ENCODE measurements at regions not wholly inside any gene's neighbourhood (a gene's known extent, or its start where the extent isn't known, plus 50 kb on each side); places are given as distances from the start of the nearest gene placed in this dataset.

- Histone ChIP-seq H3K4me2 (no peak overlapping the region), H3K4me3 (no peak overlapping the region), H3K27ac (no peak overlapping the region), H3K9me3 (no peaks in the 10 kb centered on the region), H3K4me1 (no peaks in the 10 kb centered on the region)
- TF ChIP-seq ZSCAN20 (CRISPR knock-in tag; IDR thresholded peaks at IDR 0.05) (no peak), RNF2 (IDR thresholded peaks at IDR 0.05; ENCODE audit: borderline replicate concordance, low read depth) (no peak), HEYL (CRISPR knock-in tag; IDR thresholded peaks at IDR 0.05) (no peak), NPAS2 (CRISPR knock-in tag; IDR thresholded peaks at IDR 0.05; ENCODE audit: borderline replicate concordance) (no peak), HOXA7 (CRISPR knock-in tag; IDR thresholded peaks at IDR 0.05) (no peak), SREBF2 (IDR thresholded peaks at IDR 0.05) (no peak), TP53 (CRISPR knock-in tag; IDR thresholded peaks at IDR 0.05) (no peak), CBX2 (IDR thresholded peaks at IDR 0.05; ENCODE audit: borderline replicate concordance, low read depth) (no peak), MYC (IDR thresholded peaks at IDR 0.05; ENCODE audit: borderline replicate concordance, low read length) (no peak), MAZ (IDR thresholded peaks at IDR 0.05; ENCODE audit: borderline replicate concordance, low read depth, low read length) (no peak), CHD2 (IDR thresholded peaks at IDR 0.05; ENCODE audit: low read length, partially characterized antibody) (no peak), NR3C1 (IDR thresholded peaks at IDR 0.05) (no peak), E2F6 (IDR thresholded peaks at IDR 0.05; ENCODE audit: borderline replicate concordance, low read depth) (no peak), POLR2A (IDR thresholded peaks at IDR 0.05; ENCODE audit: low read length) (no peak), BCL3 (IDR thresholded peaks at IDR 0.05) (no peak), TFCP2L1 (CRISPR knock-in tag; IDR thresholded peaks at IDR 0.05) (no peak), RARB (CRISPR knock-in tag; IDR thresholded peaks at IDR 0.05) (no peak), HOXB13 (CRISPR knock-in tag; IDR thresholded peaks at IDR 0.05; ENCODE audit: low read depth) (no peak), HOXB5 (CRISPR knock-in tag; IDR thresholded peaks at IDR 0.05) (no peak)
- no peak for DNase-seq (ENCODE audit: low read depth in 1 of 2, low spot score in 1 of 2)
- ChIA-PET CTCF (no interaction called here), POLR2A (no interaction called here)
- 35% methylated on average over 3 of the region's 3 CpGs for WGBS (ENCODE audit: missing lambda C conversion rate)
- no peak for ATAC-seq
- FAIRE-seq = no peak
These were observed 50.8 kb upstream of the CPOX start for GRCh38 chr3:98644168-98644567.

GRCh38 chr3:98645039-98645438 lies 51.6 kb upstream of the CPOX start:
- Histone ChIP-seq H3K4me2 (no peak overlapping the region), H3K4me1 (no peaks in the 10 kb centered on the region), H3K9me3 (no peaks in the 10 kb centered on the region), H3K4me3 (no peak overlapping the region), H3K27ac (no peak overlapping the region)
- TF ChIP-seq ZNF302 (CRISPR knock-in tag; IDR thresholded peaks at IDR 0.05) (no peak), BHLHE40 (IDR thresholded peaks at IDR 0.05; ENCODE audit: low read depth, low read length) (no peak), ESRRA (IDR thresholded peaks at IDR 0.05; ENCODE audit: borderline replicate concordance, low read length) (no peak), ELK1 (IDR thresholded peaks at IDR 0.05; ENCODE audit: low read depth, low read length) (no peak), FOXS1 (CRISPR knock-in tag; IDR thresholded peaks at IDR 0.05) (no peak), SMC3 (IDR thresholded peaks at IDR 0.05) (no peak), HMGXB4 (CRISPR knock-in tag; IDR thresholded peaks at IDR 0.05; ENCODE audit: borderline replicate concordance) (no peak), CBX2 (IDR thresholded peaks at IDR 0.05; ENCODE audit: borderline replicate concordance, low read depth) (no peak), HDAC2 (IDR thresholded peaks at IDR 0.05) (no peak), JUN (IDR thresholded peaks at IDR 0.05) (no peak), KDM5A (IDR thresholded peaks at IDR 0.05) (no peak), RCOR1 (IDR thresholded peaks at IDR 0.05; ENCODE audit: low read depth, low read length) (no peak)
- CTCF ChIA-PET = interaction anchor here (0.9 kb wide), 1 partner anchor 25 kb away, joined by 4 read pairs; no protein-coding TSS in a partner anchor
- POLR2A ChIA-PET = no interaction called here
- 57% methylated on average over 7 of the region's 7 CpGs for WGBS (ENCODE audit: missing lambda C conversion rate)
- no peak for FAIRE-seq
- no peak for DNase-seq (ENCODE audit: low read depth in 1 of 2, low spot score in 1 of 2)
- no peak for ATAC-seq
